ENCODE measurements at regions not wholly inside any gene's neighbourhood (a gene's known extent, or its start where the extent isn't known, plus 50 kb on each side); places are given as distances from the start of the nearest gene placed in this dataset.
A peak's percentile ranks its signal among the peaks of the same experiment; 100 is the strongest.

DNA sequence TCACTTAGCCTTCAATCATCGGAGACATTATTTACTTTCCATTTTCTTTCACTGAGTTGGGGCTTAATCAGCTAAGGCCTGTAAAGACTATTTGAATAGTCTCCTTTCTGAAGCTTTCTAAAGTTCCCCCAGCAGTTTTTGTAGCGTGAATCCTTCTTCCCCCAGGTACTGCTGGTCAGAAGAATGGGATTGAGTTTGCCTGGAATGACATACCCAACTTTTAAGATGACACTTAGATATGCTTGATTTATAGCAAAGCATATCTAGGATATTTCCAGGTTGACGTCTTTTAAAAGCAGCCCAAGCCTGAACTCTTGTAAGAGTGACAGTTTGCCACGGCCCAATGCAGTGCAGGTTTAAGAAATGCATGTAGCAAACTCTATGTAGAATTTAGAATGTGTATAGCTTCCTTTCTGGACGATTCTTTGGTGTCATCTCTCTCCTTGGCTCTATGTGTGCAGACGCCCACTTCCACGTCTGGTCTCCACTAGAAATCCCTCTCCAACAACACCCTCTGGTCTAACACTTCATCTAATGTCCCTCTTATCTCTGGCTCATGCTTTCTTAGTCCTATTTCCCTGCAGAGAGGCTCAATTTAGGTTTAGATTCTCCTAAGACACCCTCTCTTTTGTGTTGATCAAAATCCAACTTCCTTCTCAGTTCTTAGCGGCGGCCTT lies 175.0 kb upstream of the CYRIA start:
- POLR2A ChIA-PET, result no interaction called here
- H3K4me3 Mint-ChIP-seq, result no peak overlapping the region
- Histone ChIP-seq H3K4me3 (ENCODE audit: low read length) (no peak overlapping the region), H3K27me3 (ENCODE audit: control insufficient read depth in 1 of 2, insufficient read depth in 2 of 2, low read length in 2 of 2) (no peaks in the 10 kb centered on the region), H3K9me3 (ENCODE audit: control insufficient read depth in 1 of 2, insufficient read depth in 1 of 2, low read length in 2 of 2) (peaks cover 0 to 5% of the 10 kb centered on the region in 2 experiments), H3K4me1 (ENCODE audit: insufficient read depth, low read length) (no peaks in the 10 kb centered on the region), H3K36me3 (ENCODE audit: insufficient read depth, low read length) (no peaks in the 10 kb centered on the region), H3K27ac (ENCODE audit: low read depth in 1 of 2, low read length in 2 of 2) (no peak overlapping the region)
- H3K27ac Mint-ChIP-seq, result no peak overlapping the region
- CTCF ChIA-PET, result no interaction called here
- no peaks in the 10 kb centered on the region for H3K36me3 Mint-ChIP-seq (ENCODE audit: low read depth)
- ATAC-seq (ENCODE audit: poor library complexity), result no peak
- H3K4me1 Mint-ChIP-seq (ENCODE audit: low read depth), result no peaks in the 10 kb centered on the region
- TF ChIP-seq, protein P1, sequence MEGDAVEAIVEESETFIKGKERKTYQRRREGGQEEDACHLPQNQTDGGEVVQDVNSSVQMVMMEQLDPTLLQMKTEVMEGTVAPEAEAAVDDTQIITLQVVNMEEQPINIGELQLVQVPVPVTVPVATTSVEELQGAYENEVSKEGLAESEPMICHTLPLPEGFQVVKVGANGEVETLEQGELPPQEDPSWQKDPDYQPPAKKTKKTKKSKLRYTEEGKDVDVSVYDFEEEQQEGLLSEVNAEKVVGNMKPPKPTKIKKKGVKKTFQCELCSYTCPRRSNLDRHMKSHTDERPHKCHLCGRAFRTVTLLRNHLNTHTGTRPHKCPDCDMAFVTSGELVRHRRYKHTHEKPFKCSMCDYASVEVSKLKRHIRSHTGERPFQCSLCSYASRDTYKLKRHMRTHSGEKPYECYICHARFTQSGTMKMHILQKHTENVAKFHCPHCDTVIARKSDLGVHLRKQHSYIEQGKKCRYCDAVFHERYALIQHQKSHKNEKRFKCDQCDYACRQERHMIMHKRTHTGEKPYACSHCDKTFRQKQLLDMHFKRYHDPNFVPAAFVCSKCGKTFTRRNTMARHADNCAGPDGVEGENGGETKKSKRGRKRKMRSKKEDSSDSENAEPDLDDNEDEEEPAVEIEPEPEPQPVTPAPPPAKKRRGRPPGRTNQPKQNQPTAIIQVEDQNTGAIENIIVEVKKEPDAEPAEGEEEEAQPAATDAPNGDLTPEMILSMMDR (IDR thresholded peaks at IDR 0.05), result no peak
- no peaks in the 10 kb centered on the region for H3K9me3 Mint-ChIP-seq
- H3K27me3 Mint-ChIP-seq, result no peaks in the 10 kb centered on the region
- intact Hi-C loops (cut with DNase I, micrococcal nuclease), result no loop called here
- DNase-seq, result no peak

DNA sequence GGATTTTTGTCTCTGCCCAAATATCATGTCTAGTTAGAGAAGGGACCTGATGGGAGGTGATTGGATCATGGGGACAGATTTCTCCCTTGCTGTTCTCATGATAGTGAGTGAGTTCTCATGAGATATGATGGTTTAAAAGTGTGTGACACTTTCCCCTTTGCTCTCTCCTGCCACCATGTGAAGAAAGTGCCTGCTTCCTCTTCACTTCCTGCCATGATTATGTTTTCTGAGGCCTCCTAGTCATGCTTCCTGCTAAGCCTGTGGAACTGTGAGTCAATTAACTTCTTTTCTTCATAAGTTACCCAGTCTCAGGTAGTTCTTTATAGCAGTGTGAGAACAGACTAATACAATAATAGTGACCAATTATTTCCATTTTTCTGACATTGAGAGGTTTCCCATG lies 167.3 kb upstream of the CYRIA start:
- Histone ChIP-seq H3K36me3 (ENCODE audit: insufficient read depth, low read length) (no peaks in the 10 kb centered on the region), H3K27ac (ENCODE audit: low read depth in 1 of 2, low read length in 2 of 2) (no peak overlapping the region), H3K4me3 (ENCODE audit: low read length) (no peak overlapping the region), H3K9me3 (ENCODE audit: control insufficient read depth in 1 of 2, insufficient read depth in 1 of 2, low read length in 2 of 2) (no peaks in the 10 kb centered on the region), H3K4me1 (ENCODE audit: insufficient read depth, low read length) (no peaks in the 10 kb centered on the region), H3K27me3 (ENCODE audit: control insufficient read depth in 1 of 2, insufficient read depth in 2 of 2, low read length in 2 of 2) (no peaks in the 10 kb centered on the region)
- CTCF ChIA-PET, result no interaction called here
- TF ChIP-seq, protein P1 (IDR thresholded peaks at IDR 0.05), result no peak
- Mint-ChIP-seq H3K4me3 (no peak overlapping the region), H3K27me3 (no peaks in the 10 kb centered on the region), H3K9me3 (no peaks in the 10 kb centered on the region), H3K4me1 (ENCODE audit: low read depth) (no peaks in the 10 kb centered on the region), H3K27ac (no peak overlapping the region), H3K36me3 (ENCODE audit: low read depth) (no peaks in the 10 kb centered on the region)
- DNase-seq (peak in 2 of 14 experiments; percentile 1 to 13), ATAC-seq (ENCODE audit: poor library complexity) (no peak)
- POLR2A ChIA-PET, result no interaction called here
- intact Hi-C loops (cut with DNase I, micrococcal nuclease), result no loop called here

- CTCF ChIA-PET, result no interaction called here
- Histone ChIP-seq H3K4me3 (ENCODE audit: low read length) (no peak overlapping the region), H3K9me3 (ENCODE audit: control insufficient read depth in 1 of 2, insufficient read depth in 1 of 2, low read length in 2 of 2) (no peaks in the 10 kb centered on the region), H3K36me3 (ENCODE audit: insufficient read depth, low read length) (no peaks in the 10 kb centered on the region), H3K27ac (ENCODE audit: low read depth in 1 of 2, low read length in 2 of 2) (no peak overlapping the region), H3K27me3 (ENCODE audit: control insufficient read depth in 1 of 2, insufficient read depth in 2 of 2, low read length in 2 of 2) (no peaks in the 10 kb centered on the region), H3K4me1 (ENCODE audit: insufficient read depth, low read length) (no peaks in the 10 kb centered on the region)
- intact Hi-C loops (cut with DNase I, micrococcal nuclease), result no loop called here
- H3K27ac Mint-ChIP-seq, result no peak overlapping the region
- TF ChIP-seq, protein P1 (IDR thresholded peaks at IDR 0.05), result no peak
- DNase-seq (no peak), ATAC-seq (ENCODE audit: poor library complexity) (no peak)
- no peaks in the 10 kb centered on the region for H3K27me3 Mint-ChIP-seq
- no peaks in the 10 kb centered on the region for H3K9me3 Mint-ChIP-seq
- H3K36me3 Mint-ChIP-seq (ENCODE audit: low read depth), result no peaks in the 10 kb centered on the region
- POLR2A ChIA-PET, result no interaction called here
- H3K4me1 Mint-ChIP-seq (ENCODE audit: low read depth), result no peaks in the 10 kb centered on the region
- H3K4me3 Mint-ChIP-seq, result no peak overlapping the region
These were observed 163.2 kb upstream of the CYRIA start for GRCh38 chr2:16828828-16829160.
